ENCODE measurements at regions not wholly inside any gene's neighbourhood (a gene's known extent, or its start where the extent isn't known, plus 50 kb on each side); places are given as distances from the start of the nearest gene placed in this dataset.
"Not testable (repeated sequence)": the region's sequence is repeated elsewhere in the genome, so short reads cannot be mapped to it uniquely, and the experiment has no call there.

- no peak for FAIRE-seq
Measured at GRCh38 chr19:28457620-28458019, 755.3 kb downstream of the UQCRFS1 start.

GRCh38 chr19:28456708-28457320 lies 756.1 kb downstream of the UQCRFS1 start:
- FAIRE-seq: no peak

- no peak for FAIRE-seq
Measured at GRCh38 chr19:28456252-28456651, 756.7 kb downstream of the UQCRFS1 start.

GRCh38 chr19:28454083-28454482 lies 758.9 kb downstream of the UQCRFS1 start:
- no peak for FAIRE-seq

- no peak for FAIRE-seq
Measured at GRCh38 chr19:28453420-28453819, 759.5 kb downstream of the UQCRFS1 start.

- no peak for FAIRE-seq
Measured at GRCh38 chr19:28449803-28450202, 763.1 kb downstream of the UQCRFS1 start.

GRCh38 chr19:28446511-28446910 lies 766.4 kb downstream of the UQCRFS1 start:
- no peak for FAIRE-seq

- no peak for FAIRE-seq
Measured at GRCh38 chr19:28445826-28446225, 767.1 kb downstream of the UQCRFS1 start.

- no peak for FAIRE-seq
Measured at GRCh38 chr19:28444362-28444761, 768.6 kb downstream of the UQCRFS1 start.

- FAIRE-seq: no peak
Measured at GRCh38 chr19:28443361-28443760, 769.6 kb downstream of the UQCRFS1 start.

GRCh38 chr19:28437390-28438346 lies 775.3 kb downstream of the UQCRFS1 start:
- FAIRE-seq: no peak

- no peak for FAIRE-seq
Measured at GRCh38 chr19:28436320-28436719, 776.6 kb downstream of the UQCRFS1 start.

- FAIRE-seq: no peak
Measured at GRCh38 chr19:28435551-28436271, 777.2 kb downstream of the UQCRFS1 start.

GRCh38 chr19:28434794-28435193 lies 778.2 kb downstream of the UQCRFS1 start:
- FAIRE-seq: not testable (repeated sequence)

- FAIRE-seq: not testable (repeated sequence)
Measured at GRCh38 chr19:28434365-28434764, 778.6 kb downstream of the UQCRFS1 start.

GRCh38 chr19:28433166-28433565 lies 779.8 kb downstream of the UQCRFS1 start:
- FAIRE-seq: not testable (repeated sequence)

- no peak for FAIRE-seq
Measured at GRCh38 chr19:28430214-28430613, 782.7 kb downstream of the UQCRFS1 start.

- FAIRE-seq: no peak
Measured at GRCh38 chr19:28429356-28429755, 783.6 kb downstream of the UQCRFS1 start.

- no peak for FAIRE-seq
Measured at GRCh38 chr19:28428663-28429348, 784.1 kb downstream of the UQCRFS1 start.

- FAIRE-seq: no peak
Measured at GRCh38 chr19:28427376-28428083, 785.4 kb downstream of the UQCRFS1 start.

GRCh38 chr19:28426730-28427225 lies 786.2 kb downstream of the UQCRFS1 start:
- FAIRE-seq: no peak

Data from TTC549 (cell line).